Tibial nerve (tissue), 4 donors: ENCODE measurements at regions not wholly inside any gene's neighbourhood (a gene's known extent, or its start where the extent isn't known, plus 50 kb on each side); places are given as distances from the start of the nearest gene placed in this dataset.

Experiments
- DNase-seq, 2 donors: peaks; one replicate each; pipeline ENCODE4 v3.0.0-alpha.2; 2019; ENCODE audit warnings: low spot score in 2 of 2
- H3K27ac ChIP-seq, 4 donors: fragments of 200-600 bp; sonication (generic) in 3 of 4; one replicate each; pipeline ENCODE4 v1.5.1; 2017 to 2019; ENCODE audit warnings: mild to moderate bottlenecking in 1 of 4
- H3K27me3 ChIP-seq, 2 donors: fragments of 200-600 bp; sonication (generic) in 1 of 2; one replicate each; pipeline versions ENCODE4 v1.5.1 to v1.6.0; 2017 to 2019
- H3K36me3 ChIP-seq, 3 donors: fragments of 200-600 bp; sonication (generic); one replicate each; pipeline ENCODE4 v1.5.1; 2018 to 2019
- H3K4me1 ChIP-seq, 4 donors: fragments of 200-600 bp; sonication (generic) in 3 of 4; one replicate each; pipeline ENCODE4 v1.5.1; 2017 to 2019
- H3K4me3 ChIP-seq, 4 donors: fragments of 200-600 bp; sonication (generic) in 3 of 4; one replicate each; pipeline ENCODE4 v1.5.1; 2017 to 2019; ENCODE audit warnings: mild to moderate bottlenecking in 1 of 4, moderate library complexity in 1 of 4
- H3K9me3 ChIP-seq, 4 donors: fragments of 200-600 bp; sonication (generic) in 3 of 4; one replicate each; pipeline ENCODE4 v1.5.1; 2017 to 2019
- CTCF ChIP-seq, 5 experiments: fragments of 200-600 bp in 3 of 5; fragments of 450-650 bp in 2 of 5; sonication (generic) in 3 of 5; IDR thresholded peaks; one replicate each; pipeline ENCODE4 v1.5.1; 2016 to 2019; ENCODE audit warnings: antibody characterized with exemption in 5 of 5, mild to moderate bottlenecking in 3 of 5, moderate library complexity in 2 of 5
- EP300 ChIP-seq, 2 donors: sonication (generic); formaldehyde crosslinking; IDR thresholded peaks; one replicate each; pipeline ENCODE4 v1.6.1; 2017; ENCODE audit warnings: antibody characterized with exemption in 2 of 2, mild to moderate bottlenecking in 1 of 2
- POLR2A ChIP-seq, 2 donors: fragments of 450-650 bp; IDR thresholded peaks; one replicate each; pipeline ENCODE4 v1.6.1; 2017; ENCODE audit warnings: antibody characterized with exemption in 2 of 2, mild to moderate bottlenecking in 2 of 2, moderate library complexity in 2 of 2
- WGBS, 2 donors: methylation state at CpG; one replicate each; pipeline ENCODE4 v1.1.5; 2018; 5-methylcytosine and 5-hydroxymethylcytosine counted together

DNA sequence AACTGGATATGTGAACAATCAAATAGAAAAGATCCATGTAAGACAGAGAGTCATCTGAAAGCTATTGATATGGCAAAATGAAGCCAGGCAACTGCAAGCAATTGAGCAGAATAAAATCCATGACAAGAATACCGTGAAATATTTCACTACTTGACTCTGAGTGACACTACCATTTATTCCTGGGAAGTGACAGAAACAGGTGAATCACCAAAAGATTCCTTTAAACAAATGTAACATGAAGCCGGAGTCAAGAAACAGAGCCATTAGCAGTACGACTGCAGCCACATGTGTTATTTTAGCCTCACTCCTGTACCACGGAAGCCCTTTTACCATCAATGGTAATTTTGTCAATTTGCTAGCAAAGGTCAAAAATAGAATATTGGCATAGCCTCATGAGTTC, 197.7 kb upstream of the POT1 start:
- Histone ChIP-seq H3K4me3 (no peak overlapping the region), H3K27ac (no peak overlapping the region), H3K27me3 (no peaks in the 10 kb centered on the region), H3K9me3 (no peaks in the 10 kb centered on the region), H3K36me3 (no peaks in the 10 kb centered on the region), H3K4me1 (no peaks in the 10 kb centered on the region)
- no peak for DNase-seq
- no peak for TF ChIP-seq EP300 (IDR thresholded peaks at IDR 0.05)
- no peak for TF ChIP-seq POLR2A (IDR thresholded peaks at IDR 0.05)
- TF ChIP-seq CTCF (IDR thresholded peaks at IDR 0.05) = no peak
- 79 to 84% methylated on average over 4 of the region's 4 CpGs for WGBS, 2 donors

DNA sequence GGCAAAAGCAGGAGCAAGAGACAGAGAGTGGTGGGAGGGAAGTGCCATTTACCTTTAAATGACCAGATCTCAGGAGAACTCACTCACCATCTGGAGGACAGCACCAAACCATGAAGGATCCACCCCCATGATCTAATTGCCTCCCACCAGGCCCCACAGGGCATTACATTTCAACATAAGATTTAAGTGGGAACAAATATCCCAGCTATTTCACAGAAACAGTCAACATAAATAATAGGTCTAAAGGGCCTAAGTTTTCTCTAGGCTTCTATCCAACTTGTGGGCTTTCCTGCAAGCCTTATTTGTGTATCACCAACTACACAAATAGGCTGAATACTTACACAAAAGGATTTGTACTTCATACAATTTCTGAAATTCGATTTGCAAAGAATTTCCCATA, 196.8 kb upstream of the POT1 start:
- H3K9me3 ChIP-seq = no peaks in the 10 kb centered on the region
- H3K4me3 ChIP-seq = no peak overlapping the region
- H3K27ac ChIP-seq = no peak overlapping the region
- H3K27me3 ChIP-seq = no peaks in the 10 kb centered on the region
- no peaks in the 10 kb centered on the region for H3K4me1 ChIP-seq
- no peak for DNase-seq
- 16 to 30% methylated on average over 1 of the region's 1 CpG for WGBS, 2 donors
- no peaks in the 10 kb centered on the region for H3K36me3 ChIP-seq
- TF ChIP-seq EP300 (IDR thresholded peaks at IDR 0.05) = no peak

DNA sequence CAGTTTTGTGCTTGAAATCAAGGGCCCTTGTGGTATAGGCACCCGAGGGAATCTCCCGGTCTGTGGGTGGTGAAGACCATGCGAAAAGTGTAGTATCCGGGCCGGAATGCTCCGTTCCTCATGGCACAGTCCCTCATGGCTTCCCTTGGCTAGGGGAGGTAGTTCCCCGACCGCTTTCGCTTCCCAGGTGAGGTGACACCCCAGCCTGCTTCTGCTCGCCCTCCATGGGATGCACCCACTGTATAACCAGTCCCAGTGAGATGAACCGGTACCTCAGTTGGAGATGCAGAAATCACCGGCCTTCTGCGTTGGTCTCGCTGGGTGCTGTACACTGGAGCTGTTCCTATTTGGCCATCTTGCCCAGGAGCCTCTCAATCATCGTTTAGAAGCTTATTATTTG, 195.7 kb upstream of the POT1 start:
- Histone ChIP-seq H3K4me1 (no peaks in the 10 kb centered on the region), H3K27ac (no peak overlapping the region), H3K4me3 (no peak overlapping the region), H3K9me3 (no peaks in the 10 kb centered on the region), H3K27me3 (no peaks in the 10 kb centered on the region), H3K36me3 (no peaks in the 10 kb centered on the region)
- WGBS, 2 donors = 95 to 96% methylated on average over 15 of the region's 15 CpGs
- TF ChIP-seq CTCF (IDR thresholded peaks at IDR 0.05) (no peak), POLR2A (IDR thresholded peaks at IDR 0.05) (no peak), EP300 (IDR thresholded peaks at IDR 0.05) (no peak)
- DNase-seq = no peak

- no peaks in the 10 kb centered on the region for H3K4me1 ChIP-seq
- no peaks in the 10 kb centered on the region for H3K9me3 ChIP-seq
- no peak for DNase-seq
- H3K4me3 ChIP-seq = no peak overlapping the region
- H3K27me3 ChIP-seq = no peaks in the 10 kb centered on the region
- H3K36me3 ChIP-seq = no peaks in the 10 kb centered on the region
- no peak overlapping the region for H3K27ac ChIP-seq
- TF ChIP-seq EP300 (IDR thresholded peaks at IDR 0.05) = no peak
- no peak for TF ChIP-seq POLR2A (IDR thresholded peaks at IDR 0.05)
- no peak for TF ChIP-seq CTCF (IDR thresholded peaks at IDR 0.05)
- WGBS, 2 donors = 41 to 56% methylated on average over 2 of the region's 2 CpGs
Measured at GRCh38 chr7:125122173-125122572, 192.5 kb upstream of the POT1 start.

DNA sequence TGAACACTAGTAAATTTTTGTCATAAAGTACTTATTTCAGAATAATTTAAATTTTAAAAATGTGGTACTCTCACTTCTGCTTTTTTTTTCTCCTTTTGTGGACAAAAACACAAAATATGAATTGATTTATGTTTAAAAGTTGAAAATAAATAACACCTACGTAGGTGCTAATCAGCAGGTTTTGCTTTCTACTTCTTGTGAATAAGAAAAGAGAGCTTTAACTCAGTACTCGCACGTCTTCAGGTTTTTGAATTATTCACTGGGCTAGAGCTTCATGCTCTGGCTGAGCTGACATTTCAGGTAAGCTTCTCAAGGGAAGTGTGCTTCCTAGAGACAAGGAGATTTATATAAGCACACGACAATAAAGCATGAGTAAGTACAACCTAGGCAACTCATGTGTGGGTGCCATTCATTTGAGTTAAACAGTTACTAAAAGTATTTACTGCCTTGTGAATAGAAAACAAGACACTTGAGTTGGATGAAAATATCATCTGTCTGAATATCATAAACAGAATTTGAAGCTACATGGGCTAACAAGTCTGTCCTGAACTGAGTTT, 190.0 kb upstream of the POT1 start:
- WGBS, 2 donors = 64 to 69% methylated on average over 4 of the region's 4 CpGs
- Histone ChIP-seq H3K27me3 (no peaks in the 10 kb centered on the region), H3K4me3 (no peak overlapping the region), H3K36me3 (no peaks in the 10 kb centered on the region), H3K4me1 (no peaks in the 10 kb centered on the region), H3K27ac (no peak overlapping the region), H3K9me3 (no peaks in the 10 kb centered on the region)
- no peak for TF ChIP-seq CTCF (IDR thresholded peaks at IDR 0.05)
- no peak for TF ChIP-seq POLR2A (IDR thresholded peaks at IDR 0.05)
- no peak for TF ChIP-seq EP300 (IDR thresholded peaks at IDR 0.05)
- DNase-seq = no peak

DNA sequence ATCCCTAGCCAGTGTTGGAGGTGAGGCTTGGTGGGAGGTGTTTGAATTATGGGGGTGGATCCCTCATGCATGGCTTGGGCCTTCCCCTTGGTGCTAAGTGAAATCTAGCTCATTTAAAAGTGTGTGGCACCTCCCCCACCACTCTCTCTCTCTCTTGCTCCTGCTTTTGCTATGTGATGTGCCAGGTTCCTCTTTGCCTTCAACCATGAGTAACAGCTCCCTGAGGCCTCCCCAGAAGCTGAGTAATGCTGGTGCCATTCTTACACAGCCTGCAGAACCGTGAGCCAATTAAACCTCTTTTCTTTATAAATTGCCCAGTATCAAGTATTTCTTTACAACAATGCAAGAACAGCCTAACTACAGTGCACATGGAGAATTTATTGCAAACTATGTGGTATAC, 188.8 kb upstream of the POT1 start:
- TF ChIP-seq POLR2A (IDR thresholded peaks at IDR 0.05) (no peak), CTCF (IDR thresholded peaks at IDR 0.05) (no peak), EP300 (IDR thresholded peaks at IDR 0.05) (no peak)
- H3K27me3 ChIP-seq = no peaks in the 10 kb centered on the region
- no peak for DNase-seq
- no peak overlapping the region for H3K27ac ChIP-seq
- no peaks in the 10 kb centered on the region for H3K4me1 ChIP-seq
- H3K9me3 ChIP-seq = no peaks in the 10 kb centered on the region
- H3K36me3 ChIP-seq = no peaks in the 10 kb centered on the region
- 70 to 71% methylated on average over 1 of the region's 1 CpG for WGBS, 2 donors
- H3K4me3 ChIP-seq = no peak overlapping the region
